Stimulated activated CD8-positive, alpha-beta memory T cell treated with anti-CD3 and anti-CD28 coated beads, Interleukin-15, amount 100 ng/mL, for 24 hours (primary cell): ENCODE measurements at regions not wholly inside any gene's neighbourhood (a gene's known extent, or its start where the extent isn't known, plus 50 kb on each side); places are given as distances from the start of the nearest gene placed in this dataset.

Experiments used
- DNase-seq: peaks from one replicate; pipeline ENCODE4 v3.0.0-alpha.2; 2020; ENCODE audit warnings: low read depth

- DNase-seq: no peak
These were observed 712.0 kb downstream of the TBC1D22A start for GRCh38 chr22:47474464-47474863.

GRCh38 chr22:47472636-47473035 lies 710.2 kb downstream of the TBC1D22A start:
- DNase-seq: no peak

- DNase-seq: no peak
These were observed 709.0 kb downstream of the TBC1D22A start for GRCh38 chr22:47471406-47471805.

GRCh38 chr22:47465809-47466208 lies 703.4 kb downstream of the TBC1D22A start:
- no peak for DNase-seq

- DNase-seq: no peak
These were observed 702.8 kb downstream of the TBC1D22A start for GRCh38 chr22:47465222-47465621.

GRCh38 chr22:47463220-47463619 lies 700.8 kb downstream of the TBC1D22A start:
- no peak for DNase-seq

- no peak for DNase-seq
These were observed 698.4 kb downstream of the TBC1D22A start for GRCh38 chr22:47460861-47461260.

GRCh38 chr22:47460176-47460575 lies 697.7 kb downstream of the TBC1D22A start:
- DNase-seq: no peak

GRCh38 chr22:47458348-47458747 lies 695.9 kb downstream of the TBC1D22A start:
- DNase-seq: no peak

GRCh38 chr22:47457509-47458300 lies 695.3 kb downstream of the TBC1D22A start:
- no peak for DNase-seq

- DNase-seq: no peak
These were observed 694.6 kb downstream of the TBC1D22A start for GRCh38 chr22:47457021-47457420.

GRCh38 chr22:47456031-47456430 lies 693.6 kb downstream of the TBC1D22A start:
- DNase-seq: no peak

GRCh38 chr22:47453049-47453448 lies 690.6 kb downstream of the TBC1D22A start:
- DNase-seq: no peak

GRCh38 chr22:47452184-47452583 lies 689.7 kb downstream of the TBC1D22A start:
- no peak for DNase-seq

- no peak for DNase-seq
These were observed 688.5 kb downstream of the TBC1D22A start for GRCh38 chr22:47450876-47451475.

- DNase-seq: no peak
These were observed 687.2 kb downstream of the TBC1D22A start for GRCh38 chr22:47449508-47450270.

GRCh38 chr22:47448231-47449223 lies 686.1 kb downstream of the TBC1D22A start:
- DNase-seq: no peak

GRCh38 chr22:47446821-47447810 lies 684.7 kb downstream of the TBC1D22A start:
- DNase-seq: no peak

- DNase-seq: no peak
These were observed 683.9 kb downstream of the TBC1D22A start for GRCh38 chr22:47446331-47446730.

- DNase-seq: no peak
These were observed 683.4 kb downstream of the TBC1D22A start for GRCh38 chr22:47445716-47446290.
